ENCODE measurements at regions not wholly inside any gene's neighbourhood (a gene's known extent, or its start where the extent isn't known, plus 50 kb on each side); places are given as distances from the start of the nearest gene placed in this dataset.
"Not testable (repeated sequence)": the region's sequence is repeated elsewhere in the genome, so short reads cannot be mapped to it uniquely, and the experiment has no call there.

GRCh38 chr22:46026899-46027210 is 49.9 kb upstream of the WNT7B start:
- DNase-seq = no peak

- no peak for DNase-seq
These were observed 50.5 kb upstream of the WNT7B start for GRCh38 chr22:46027211-46028105.

- no peak for DNase-seq
These were observed 51.4 kb upstream of the WNT7B start for GRCh38 chr22:46028106-46028991.

GRCh38 chr22:46029036-46029435 is 52.1 kb upstream of the WNT7B start:
- no peak for DNase-seq

GRCh38 chr22:46029574-46030200 is 52.7 kb upstream of the WNT7B start:
- DNase-seq = no peak

GRCh38 chr22:46030231-46030880 is 53.4 kb upstream of the WNT7B start:
- no peak for DNase-seq

GRCh38 chr22:46031066-46031465 is 54.1 kb upstream of the WNT7B start:
- DNase-seq = no peak

GRCh38 chr22:46031557-46031956 is 54.6 kb upstream of the WNT7B start:
- no peak for DNase-seq

GRCh38 chr22:46031965-46032851 is 55.2 kb upstream of the WNT7B start:
- DNase-seq = no peak

GRCh38 chr22:46033256-46034200 is 56.6 kb upstream of the WNT7B start:
- no peak for DNase-seq

- DNase-seq = not testable (repeated sequence)
These were observed 57.5 kb upstream of the WNT7B start for GRCh38 chr22:46034480-46034879.

GRCh38 chr22:46035380-46035741 is 58.4 kb upstream of the WNT7B start:
- DNase-seq = no peak

- peak; percentile 94 for DNase-seq
These were observed 59.0 kb upstream of the WNT7B start for GRCh38 chr22:46035742-46036557.

GRCh38 chr22:46036558-46037408 is 59.8 kb upstream of the WNT7B start:
- DNase-seq = no peak

GRCh38 chr22:46038174-46038487 is 61.2 kb upstream of the WNT7B start:
- peak; percentile 0 for DNase-seq

GRCh38 chr22:46038516-46039430 is 61.8 kb upstream of the WNT7B start:
- DNase-seq = peak; percentile 2

- DNase-seq = peak; percentile 1
These were observed 62.6 kb upstream of the WNT7B start for GRCh38 chr22:46039535-46039934.
